Left colon (tissue), 2 donors: ENCODE measurements at regions not wholly inside any gene's neighbourhood (a gene's known extent, or its start where the extent isn't known, plus 50 kb on each side); places are given as distances from the start of the nearest gene placed in this dataset.
"Not testable (repeated sequence)": the region's sequence is repeated elsewhere in the genome, so short reads cannot be mapped to it uniquely, and the experiment has no call there.

ENCODE experiments used
- ATAC-seq: fragments of 200-7000 bp; cut with Tn5 transposase; one replicate; pipeline ENCODE4 v1.9.1; 2020; ENCODE audit warnings: mild to moderate bottlenecking, moderate library complexity
- DNase-seq, 2 donors: peaks; one replicate each; pipeline ENCODE4 v3.0.0-alpha.2; 2020
- intact Hi-C, 2 donors: fragments of 100-400 bp; cut with DNase I in 1 of 2; cut with micrococcal nuclease in 1 of 2; formaldehyde crosslinking; loops; one replicate each; pipeline versions ENCODE4 v1.11.2 to v1.14.0; 2022; cut with DNase I, micrococcal nuclease
- donor health status: DM: no; HTN: no; CAD: no.
- donor health status: DM: yes; HTN: yes; CAD: no.

DNA sequence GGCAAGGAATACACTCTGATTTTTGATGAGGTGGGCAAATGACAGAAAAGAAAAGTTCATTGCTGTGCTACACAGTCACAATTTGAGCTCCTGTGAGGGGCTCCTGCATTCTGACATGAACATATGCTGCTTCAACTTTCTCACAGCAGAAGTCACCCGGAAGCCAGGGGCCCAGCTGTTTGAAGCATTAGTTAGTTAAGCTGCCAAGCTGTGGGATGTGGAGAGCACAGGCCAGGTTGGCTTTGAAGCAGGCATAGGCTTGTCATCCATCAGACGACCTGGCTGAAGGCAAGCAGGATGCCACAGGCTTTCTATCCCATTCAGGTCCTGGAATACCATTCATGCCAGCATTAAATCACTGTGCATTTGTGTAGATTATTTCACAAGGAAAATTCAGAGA lies 63.1 kb downstream of the MTNR1B start:
- ATAC-seq, result no peak
- intact Hi-C loops, result no loop called here

GRCh38 chr11:93033093-93033492 lies 63.6 kb downstream of the MTNR1B start:
- intact Hi-C loops, result no loop called here
- no peak for ATAC-seq
- DNase-seq, result no peak

More for the DNA sequence above, 63.1 kb downstream of the MTNR1B start:
- no peak for DNase-seq

DNA sequence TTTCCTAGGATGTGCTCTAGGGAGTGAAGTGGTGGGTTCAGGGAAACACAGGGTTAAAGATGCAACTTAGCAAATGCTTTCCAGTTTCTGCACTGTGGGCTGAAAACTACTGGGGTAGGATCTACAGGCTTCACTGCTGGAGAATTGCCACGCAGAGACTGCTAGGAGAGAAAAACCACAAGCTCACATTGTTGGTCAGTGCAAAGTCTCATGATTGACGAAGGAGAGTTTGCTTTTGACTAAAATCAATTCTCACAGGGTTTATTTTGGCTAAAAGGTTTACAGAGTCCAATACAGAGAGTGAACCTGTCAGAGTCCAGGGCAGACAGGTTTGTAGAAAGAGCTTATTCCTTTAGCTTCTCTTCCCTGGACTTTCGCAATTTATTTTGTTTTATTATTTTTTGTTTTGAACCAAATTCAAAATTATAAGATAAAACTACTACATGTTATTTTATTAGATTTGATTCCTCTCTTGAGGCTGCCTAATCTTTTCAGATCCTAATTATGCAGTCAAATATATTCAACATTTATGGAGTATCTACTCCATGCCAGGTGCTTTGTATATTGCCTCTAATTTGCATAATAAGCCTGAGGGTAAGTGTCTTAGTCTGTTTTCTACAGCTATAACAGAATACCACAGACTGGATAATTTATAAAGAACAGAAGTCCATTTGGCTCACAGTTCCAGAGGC lies 64.7 kb downstream of the MTNR1B start:
- intact Hi-C loops, result no loop called here
- ATAC-seq, result no peak
- no peak for DNase-seq

DNA sequence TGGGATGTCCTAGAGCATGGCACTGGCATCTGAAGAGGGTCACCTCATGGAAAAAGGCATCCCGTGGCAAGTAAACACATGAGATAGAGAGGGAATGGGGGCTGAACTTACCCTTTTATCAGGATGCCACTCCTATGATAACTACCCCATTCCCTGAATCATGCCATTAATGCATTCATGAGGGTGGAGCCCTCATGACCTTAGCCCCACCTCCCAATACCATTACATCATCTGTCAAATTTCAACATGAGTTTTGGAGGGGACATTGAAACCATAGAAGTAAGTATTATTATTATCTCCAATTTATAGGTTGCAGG lies 65.2 kb downstream of the MTNR1B start:
- no peak for DNase-seq
- intact Hi-C loops, result no loop called here
- no peak for ATAC-seq

GRCh38 chr11:93038521-93038920 lies 69.1 kb downstream of the MTNR1B start:
- DNase-seq, result no peak
- no peak for ATAC-seq
- intact Hi-C loops, result no loop called here

- intact Hi-C loops, result no loop called here
- DNase-seq (no peak), ATAC-seq (no peak)
Observed at GRCh38 chr11:93039531-93040240, 70.2 kb downstream of the MTNR1B start.

DNA sequence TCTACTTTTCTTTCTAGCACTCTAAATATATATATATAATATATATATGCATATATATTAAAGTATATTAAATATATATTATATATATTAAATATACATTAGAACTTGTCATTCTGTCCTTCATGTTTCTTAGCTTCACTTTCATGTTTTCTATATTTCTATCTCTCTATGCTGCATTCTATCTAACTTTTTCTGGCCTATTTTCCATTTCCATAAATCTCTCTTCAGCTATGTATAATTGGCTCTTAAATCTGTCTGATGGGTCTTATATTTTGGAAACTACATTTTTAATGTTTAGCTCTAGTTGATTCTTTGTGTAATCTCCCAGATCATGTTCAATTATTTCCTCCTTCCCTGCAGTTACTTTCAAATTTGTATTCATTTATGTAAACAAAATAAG lies 72.2 kb downstream of the MTNR1B start:
- intact Hi-C loops, result no loop called here
- DNase-seq, result no peak

DNA sequence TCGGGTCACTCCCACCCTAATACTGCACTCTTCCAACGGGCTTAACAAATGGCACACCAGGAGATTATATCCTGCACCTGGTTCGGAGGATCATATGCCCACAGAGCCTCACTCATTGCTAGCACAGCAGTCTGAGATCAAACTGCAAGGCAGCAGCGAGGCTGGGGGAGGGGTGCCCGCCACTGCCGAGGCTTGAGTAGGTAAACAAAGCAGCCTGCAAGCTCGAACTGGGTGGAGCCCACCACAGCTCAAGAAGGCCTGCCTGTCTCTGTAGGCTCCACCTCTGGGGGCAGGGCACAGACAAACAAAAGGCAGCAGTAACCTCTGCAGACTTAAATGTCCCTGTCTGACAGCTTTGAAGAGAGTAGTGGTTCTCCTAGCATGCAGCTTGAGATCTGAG lies 73.7 kb downstream of the MTNR1B start:
- ATAC-seq, DNase-seq, intact Hi-C loops: not testable (repeated sequence)

More for the DNA sequence above, 72.2 kb downstream of the MTNR1B start:
- no peak for ATAC-seq

DNA sequence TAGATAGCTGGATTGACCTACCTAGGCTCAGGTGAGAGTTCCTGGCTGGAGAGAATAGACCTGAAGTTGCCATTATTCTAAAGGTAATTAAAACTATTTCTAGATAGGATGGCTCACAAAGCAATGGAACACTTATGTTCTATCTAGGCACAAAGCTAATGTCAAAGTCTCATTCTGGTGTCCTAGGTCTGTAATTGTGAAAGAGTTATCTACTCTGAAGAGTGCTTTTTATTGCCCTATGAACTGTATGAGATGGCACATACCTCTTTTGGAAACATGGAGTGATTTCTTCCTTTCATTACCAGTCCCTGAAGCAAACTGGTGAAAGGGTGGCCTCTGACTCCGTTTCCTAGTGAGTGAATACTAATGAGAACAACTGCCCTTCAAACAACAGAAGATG lies 80.3 kb downstream of the MTNR1B start:
- intact Hi-C loops, result no loop called here
- ATAC-seq, result no peak

GRCh38 chr11:93051186-93051585 lies 81.7 kb downstream of the MTNR1B start:
- intact Hi-C loops, result no loop called here
- DNase-seq (no peak), ATAC-seq (no peak)

More for the DNA sequence above, 80.3 kb downstream of the MTNR1B start:
- no peak for DNase-seq

GRCh38 chr11:93053864-93054263 lies 84.4 kb downstream of the MTNR1B start:
- intact Hi-C loops, result no loop called here
- no peak for ATAC-seq
- no peak for DNase-seq

DNA sequence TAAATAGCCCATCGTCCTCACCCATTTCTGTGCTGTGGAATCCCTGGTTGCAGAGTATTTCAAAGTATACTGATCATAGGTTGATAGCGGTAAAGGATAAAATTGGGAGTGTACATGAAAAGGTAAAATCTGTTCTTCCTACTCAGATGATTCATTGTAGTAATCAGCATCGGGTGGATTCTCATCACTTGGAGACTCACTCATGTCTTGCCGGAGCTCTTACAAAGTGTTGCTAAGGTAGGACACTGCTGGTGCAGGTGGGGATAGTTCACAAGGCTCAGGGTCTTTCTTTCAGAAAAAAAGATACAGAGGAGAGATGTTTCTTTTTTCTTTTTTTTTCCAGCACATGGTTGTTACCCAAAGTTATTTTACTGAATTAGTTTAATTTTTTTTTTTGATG lies 84.8 kb downstream of the MTNR1B start:
- intact Hi-C loops, result no loop called here
- no peak for ATAC-seq
- no peak for DNase-seq

- ATAC-seq (peak; percentile 49), DNase-seq (no peak)
- intact Hi-C loops, result no loop called here
Observed at GRCh38 chr11:93054881-93055280, 85.4 kb downstream of the MTNR1B start.

DNA sequence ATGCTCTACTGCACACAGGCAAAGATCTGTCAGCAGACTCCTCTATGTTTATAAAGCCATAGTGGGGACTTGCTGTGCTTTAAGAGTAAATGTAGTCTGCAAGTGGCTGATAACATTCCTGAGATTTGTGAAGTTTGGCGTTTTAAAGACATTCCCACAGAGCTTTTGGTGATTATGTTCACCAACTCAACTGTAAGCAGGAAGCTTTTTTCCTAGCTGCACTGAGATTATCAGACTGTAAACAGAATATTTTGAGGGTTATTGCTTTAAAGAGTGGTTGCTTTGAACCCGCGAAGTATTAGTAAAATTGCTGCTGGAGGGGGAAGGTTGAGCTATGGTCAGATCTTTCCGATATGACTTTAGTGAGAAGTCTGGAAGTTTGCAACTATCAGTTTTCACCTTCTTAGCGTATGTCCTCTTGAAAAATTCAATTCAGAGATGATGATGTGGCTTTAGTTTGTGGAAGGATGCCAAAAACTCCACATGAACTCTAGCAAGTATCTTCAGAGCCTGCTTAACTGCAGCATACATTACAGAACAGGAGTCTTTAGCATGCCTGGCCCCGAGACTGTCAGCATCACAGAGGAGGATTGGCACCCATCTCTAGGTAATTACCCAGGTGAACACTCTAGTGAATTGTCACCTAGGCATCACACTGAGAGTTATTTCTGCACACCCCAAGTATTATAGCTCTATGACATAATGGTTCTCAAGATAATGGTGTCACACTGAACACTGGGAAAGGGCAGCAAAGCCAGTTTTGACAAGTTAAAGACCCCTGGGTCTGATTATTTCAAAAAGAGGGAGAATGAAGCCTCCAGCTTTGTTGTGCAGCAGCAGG lies 89.9 kb downstream of the MTNR1B start:
- intact Hi-C loops, result no loop called here
- ATAC-seq (peak; percentile 42), DNase-seq (no peak)

- ATAC-seq, result no peak
- intact Hi-C loops, result no loop called here
- DNase-seq, result no peak
Observed at GRCh38 chr11:93063086-93063485, 93.6 kb downstream of the MTNR1B start.

GRCh38 chr11:93065074-93065674 lies 95.7 kb downstream of the MTNR1B start:
- DNase-seq (peak in 1 of 2 donors; percentile 11), ATAC-seq (peak; percentile 65)
- intact Hi-C loops, result not testable (repeated sequence)

GRCh38 chr11:93067881-93068390 lies 98.5 kb downstream of the MTNR1B start:
- no peak for DNase-seq
- no peak for ATAC-seq
- intact Hi-C loops, result no loop called here

- intact Hi-C loops, result no loop called here
- no peak for DNase-seq
- ATAC-seq, result peak; percentile 31
Observed at GRCh38 chr11:93072229-93072914, 102.9 kb downstream of the MTNR1B start.

GRCh38 chr11:93073026-93073425 lies 103.6 kb downstream of the MTNR1B start:
- intact Hi-C loops, result no loop called here
- ATAC-seq, result no peak

More at GRCh38 chr11:93073026-93073425, 103.6 kb downstream of the MTNR1B start:
- no peak for DNase-seq
